HL-60 (cell line): ENCODE measurements at regions not wholly inside any gene's neighbourhood (a gene's known extent, or its start where the extent isn't known, plus 50 kb on each side); places are given as distances from the start of the nearest gene placed in this dataset.

Experiments
- DNase-seq, 2 experiments: peaks; one replicate each; pipeline ENCODE4 v3.0.0-alpha.2; 2010 to 2020; ENCODE audit warnings: low read depth in 1 of 2, low spot score in 1 of 2
- H3K27ac ChIP-seq: fragments of 250-450 bp; sonication (Bioruptor Pico); replicated peaks from 2 replicates; pipeline ENCODE4 v1.5.1; 2020; ENCODE audit warnings: mild to moderate bottlenecking, moderate library complexity
- H3K27me3 ChIP-seq: fragments of 250-450 bp; sonication (Bioruptor Pico); 2 replicates; pipeline ENCODE4 v1.5.1; 2021; ENCODE audit warnings: mild to moderate bottlenecking, moderate library complexity; ENCODE audit not compliant: insufficient read depth, poor library complexity, severe bottlenecking
- H3K4me3 ChIP-seq: replicated peaks from 2 replicates; pipeline ENCODE4 v1.5.1; 2011; ENCODE audit warnings: mild to moderate bottlenecking, control low read depth, low read length; ENCODE audit not compliant: insufficient read depth
- CTCF ChIP-seq: IDR thresholded peaks from one replicate; pipeline ENCODE4 v1.5.1; 2011; ENCODE audit warnings: low read length, control low read depth, inconsistent platforms; ENCODE audit not compliant: insufficient read depth
- GABPA ChIP-seq: IDR thresholded peaks from 2 replicates; pipeline ENCODE4 v1.6.1; 2012; ENCODE audit warnings: low read depth
- POLR2AphosphoS5 ChIP-seq: IDR thresholded peaks from 2 replicates; pipeline ENCODE4 v1.6.1; 2012; ENCODE audit warnings: low read depth
- REST ChIP-seq: IDR thresholded peaks from 2 replicates; pipeline ENCODE4 v1.6.1; 2012; ENCODE audit warnings: low read depth; ENCODE audit not compliant: insufficient replicate concordance
- SPI1 ChIP-seq: IDR thresholded peaks from 2 replicates; pipeline ENCODE4 v1.6.1; 2012; ENCODE audit warnings: low read depth, mild to moderate bottlenecking, borderline replicate concordance

- H3K27ac ChIP-seq: no peak overlapping the region
- H3K4me3 ChIP-seq: no peak overlapping the region
- no peak for DNase-seq
- TF ChIP-seq POLR2AphosphoS5: no peak
- TF ChIP-seq SPI1: no peak
- TF ChIP-seq CTCF: no peak
- TF ChIP-seq GABPA: no peak
- TF ChIP-seq REST: no peak
- no peaks in the 10 kb centered on the region for H3K27me3 ChIP-seq
These were observed 247.7 kb upstream of the GADL1 start for GRCh38 chr3:31142139-31142538.

DNA sequence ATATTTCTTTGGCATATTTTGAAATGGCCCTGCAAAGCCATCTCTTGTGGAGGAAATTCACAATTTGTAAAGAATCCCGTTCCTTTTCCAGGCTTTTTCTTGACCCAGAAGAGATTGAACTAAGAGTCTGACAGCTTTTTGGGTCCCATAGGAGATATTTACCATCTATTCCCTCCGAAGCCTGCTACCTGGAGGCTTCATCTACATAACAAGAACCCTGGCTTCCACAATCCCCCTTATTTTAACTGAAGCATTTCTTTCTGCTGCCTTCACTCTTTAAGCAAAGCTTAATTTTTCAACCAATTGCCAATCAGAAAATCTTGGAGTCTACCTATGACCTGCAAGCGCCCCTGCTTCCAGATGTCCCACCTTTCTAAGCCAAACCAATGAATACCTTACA, 248.1 kb upstream of the GADL1 start:
- TF ChIP-seq CTCF (no peak), POLR2AphosphoS5 (no peak), SPI1 (no peak)
- no peak overlapping the region for H3K27ac ChIP-seq

DNA sequence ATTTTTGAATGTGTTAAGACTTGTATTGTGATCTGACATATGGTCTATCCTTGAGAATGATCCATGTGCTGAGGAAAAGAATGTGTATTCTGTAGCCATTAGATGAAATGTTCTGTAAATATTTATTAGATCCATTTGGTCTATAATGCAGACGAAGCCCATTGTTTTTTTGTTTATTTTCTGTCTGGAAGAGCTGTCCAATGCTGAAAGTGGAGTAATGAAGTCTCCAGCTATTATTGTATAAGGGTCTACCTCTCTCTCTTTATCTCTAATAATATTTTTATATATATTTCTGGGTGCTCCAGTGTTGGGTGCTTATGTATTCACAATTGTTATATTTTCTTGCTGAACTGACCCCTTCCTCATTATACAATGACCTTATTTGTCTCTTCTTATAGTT, 250.6 kb upstream of the GADL1 start:
- no peak overlapping the region for H3K4me3 ChIP-seq
- no peaks in the 10 kb centered on the region for H3K27me3 ChIP-seq
- no peak for DNase-seq
- TF ChIP-seq CTCF: no peak
- peak; percentile 73 for TF ChIP-seq REST
- no peak overlapping the region for H3K27ac ChIP-seq

More for the DNA sequence above, 248.1 kb upstream of the GADL1 start:
- H3K27me3 ChIP-seq: no peaks in the 10 kb centered on the region
- no peak for DNase-seq
- no peak overlapping the region for H3K4me3 ChIP-seq

DNA sequence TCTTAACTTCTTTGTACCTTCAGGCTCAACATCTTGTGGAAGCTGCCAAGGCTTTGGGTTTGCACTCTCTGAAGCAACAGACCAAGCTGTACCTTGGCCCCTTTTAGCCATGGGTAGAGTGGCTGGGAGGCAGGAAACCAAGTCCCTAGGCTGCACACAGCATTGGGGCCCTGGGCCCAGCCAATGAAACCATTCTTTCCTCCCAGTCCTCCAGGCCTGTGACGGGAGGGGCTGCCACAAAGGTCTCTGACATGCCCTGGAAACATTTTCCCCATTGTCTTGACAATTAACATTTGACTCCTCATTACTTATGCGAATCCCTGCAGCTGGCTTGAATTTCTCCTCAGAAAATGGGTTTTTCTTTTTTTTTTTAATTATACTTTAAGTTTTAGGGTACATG, 253.1 kb upstream of the GADL1 start:
- TF ChIP-seq REST: no peak
- no peak for TF ChIP-seq GABPA
- TF ChIP-seq CTCF: no peak
- no peak for TF ChIP-seq SPI1
- no peak for TF ChIP-seq POLR2AphosphoS5
- Histone ChIP-seq H3K27ac (no peak overlapping the region), H3K4me3 (no peak overlapping the region), H3K27me3 (no peaks in the 10 kb centered on the region)
- DNase-seq: no peak
